ENCODE measurements at regions not wholly inside any gene's neighbourhood (a gene's known extent, or its start where the extent isn't known, plus 50 kb on each side); places are given as distances from the start of the nearest gene placed in this dataset.

DNA sequence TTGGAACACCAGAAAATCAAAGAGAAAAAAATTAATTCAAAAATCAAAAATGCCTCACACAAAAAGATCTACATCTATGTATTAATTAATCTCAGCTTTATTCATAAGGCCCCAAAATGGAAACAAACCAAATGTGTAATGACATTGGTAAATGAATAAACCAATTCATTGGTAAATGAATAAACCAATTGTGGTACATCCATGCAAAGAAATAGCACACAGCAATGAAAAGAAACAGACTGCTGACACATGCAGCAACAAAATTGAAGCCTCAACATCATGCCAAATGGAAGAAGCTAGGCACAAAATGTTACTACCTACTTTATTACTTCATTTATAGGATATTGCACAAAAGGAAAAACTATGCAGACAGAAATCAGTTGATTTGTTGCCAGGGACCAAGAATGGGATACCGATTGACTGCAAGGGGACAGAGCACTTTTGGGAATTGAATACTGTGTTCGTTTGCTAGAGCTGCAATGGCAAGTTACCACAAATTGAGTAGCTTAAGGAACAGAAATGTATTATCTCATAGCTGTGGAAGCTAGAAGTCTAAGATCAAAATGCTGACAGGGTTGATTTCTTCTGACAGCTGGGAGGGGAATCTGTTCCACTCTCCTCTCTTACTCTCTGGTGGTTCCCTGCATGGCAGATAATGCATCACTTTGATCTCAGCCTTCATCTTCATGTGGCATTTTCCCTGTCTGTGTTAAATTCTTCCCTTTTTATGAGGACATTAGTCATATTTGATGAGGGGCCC is 252.8 kb downstream of the RFC3 start:
- TF ChIP-seq, protein P1, sequence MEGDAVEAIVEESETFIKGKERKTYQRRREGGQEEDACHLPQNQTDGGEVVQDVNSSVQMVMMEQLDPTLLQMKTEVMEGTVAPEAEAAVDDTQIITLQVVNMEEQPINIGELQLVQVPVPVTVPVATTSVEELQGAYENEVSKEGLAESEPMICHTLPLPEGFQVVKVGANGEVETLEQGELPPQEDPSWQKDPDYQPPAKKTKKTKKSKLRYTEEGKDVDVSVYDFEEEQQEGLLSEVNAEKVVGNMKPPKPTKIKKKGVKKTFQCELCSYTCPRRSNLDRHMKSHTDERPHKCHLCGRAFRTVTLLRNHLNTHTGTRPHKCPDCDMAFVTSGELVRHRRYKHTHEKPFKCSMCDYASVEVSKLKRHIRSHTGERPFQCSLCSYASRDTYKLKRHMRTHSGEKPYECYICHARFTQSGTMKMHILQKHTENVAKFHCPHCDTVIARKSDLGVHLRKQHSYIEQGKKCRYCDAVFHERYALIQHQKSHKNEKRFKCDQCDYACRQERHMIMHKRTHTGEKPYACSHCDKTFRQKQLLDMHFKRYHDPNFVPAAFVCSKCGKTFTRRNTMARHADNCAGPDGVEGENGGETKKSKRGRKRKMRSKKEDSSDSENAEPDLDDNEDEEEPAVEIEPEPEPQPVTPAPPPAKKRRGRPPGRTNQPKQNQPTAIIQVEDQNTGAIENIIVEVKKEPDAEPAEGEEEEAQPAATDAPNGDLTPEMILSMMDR (IDR thresholded peaks at IDR 0.05; ENCODE audit: low read depth, low read length) = no peak
- no peak for TF ChIP-seq EZH2phosphoT487 (IDR thresholded peaks at IDR 0.05; ENCODE audit: low read depth)

Measured in OCI-LY3 (cell line).